Heart right ventricle (tissue), 16 donors: ENCODE measurements at regions not wholly inside any gene's neighbourhood (a gene's known extent, or its start where the extent isn't known, plus 50 kb on each side); places are given as distances from the start of the nearest gene placed in this dataset.

ENCODE experiments used
- ATAC-seq, 8 donors: fragments of 200-7000 bp; cut with Tn5 transposase; one replicate each; pipeline ENCODE4 v1.9.1; 2020; ENCODE audit warnings: mild to moderate bottlenecking in 8 of 8, moderate library complexity in 8 of 8, moderate number of reproducible peaks in 1 of 8
- DNase-seq, 2 donors: peaks; one replicate each; pipeline ENCODE4 v3.0.0-alpha.2; 2020
- H3K27ac ChIP-seq, 10 donors: fragments of 200-600 bp; sonication (generic) in 2 of 10; one replicate each; pipeline versions ENCODE4 v1.5.0 to v1.8.0; 2020 to 2022; ENCODE audit warnings: mild to moderate bottlenecking in 3 of 10
- H3K27me3 ChIP-seq, 7 donors: fragments of 200-600 bp; one replicate each; pipeline ENCODE4 v1.8.0; 2021 to 2022; ENCODE audit warnings: mild to moderate bottlenecking in 2 of 7
- H3K36me3 ChIP-seq, 9 donors: fragments of 200-600 bp; sonication (generic) in 1 of 9; one replicate each; pipeline versions ENCODE4 v1.5.0 to v1.8.0; 2020 to 2022; ENCODE audit warnings: mild to moderate bottlenecking in 2 of 9
- H3K4me1 ChIP-seq, 9 donors: fragments of 200-600 bp; sonication (generic) in 1 of 9; one replicate each; pipeline versions ENCODE4 v1.5.0 to v1.8.0; 2020 to 2022; ENCODE audit warnings: mild to moderate bottlenecking in 4 of 9
- H3K4me3 ChIP-seq, 10 donors: fragments of 200-600 bp; sonication (generic) in 2 of 10; one replicate each; pipeline versions ENCODE4 v1.5.0 to v1.8.0; 2020 to 2022; ENCODE audit warnings: mild to moderate bottlenecking in 7 of 10, moderate library complexity in 2 of 10
- H3K9me3 ChIP-seq, 11 donors: fragments of 200-600 bp in 10 of 11; sonication (generic) in 2 of 11; one replicate each; pipeline versions ENCODE4 v1.5.0 to v1.8.0; 2013 to 2022; ENCODE audit warnings: mild to moderate bottlenecking in 2 of 11, control low read depth in 1 of 11, moderate library complexity in 1 of 11
- WGBS, 2 donors: extraction: QIAGEN DNeasy Blood & Tissue Kit; methylation state at CpG; one replicate each; pipeline ENCODE4 v1.1.7; 2013; ENCODE audit warnings: inconsistent platforms in 1 of 2; 5-methylcytosine and 5-hydroxymethylcytosine counted together
- intact Hi-C, 10 donors: fragments of 100-400 bp; cut with DNase I; formaldehyde crosslinking; loops; one replicate each; pipeline versions ENCODE4 v1.11.1 to v1.14.2; 2022
- TF ChIP-seq, protein P1 (sequence below), 9 donors: fragments of 200-600 bp; sonication (generic) in 2 of 9; IDR thresholded peaks; one replicate each; pipeline versions ENCODE4 v1.5.0 to v1.8.0; 2021 to 2022; ENCODE audit warnings: antibody characterized with exemption in 9 of 9, mild to moderate bottlenecking in 5 of 9, moderate library complexity in 1 of 9
- donor health status: Arrhythmogenic right ventricular cardiomyopathy.
- donor health status: ischemic (EF 13 %, LVEDD 7.1; RV severe dilation, severe dysfunction).
- donor health status: healthy with polysubstance abuse.
- donor health status: DM: no; HTN: yes; CAD: no.
- donor health status: DM: no; HTN: no; CAD: no.
- donor health status: ischemic (EF 25% LVEDD 6.9; RV normal size, moderate dysfunction).
- donor health status: ischemic (EF 25% LVEDD 5.7; RV mildly dilated, moderate dysfunction).
- donor health status: healthy.
- donor health status: DM: yes; HTN: yes; CAD: no.
- donor health status: Ischemic cardiomyopathy.
- donor health status: ischemic (EF 35%, LVEDD 5.7; RV mildly dilated, moderate dysfunction).
- donor health status: nonischemic (EF 11% LVEDD 7.7; RV severe dilation, severe dysfunction).
- donor health status: DM: yes; HTN: yes; CAD: no.
- donor health status: PGD.
- donor health status: ischemic (EF 29% LVEDD 5.4; RV normal size, mild dysfunction).
- donor health status: nonischemic (EF 23%, LVEDD 6.1; RV moderate dilation, normal function).

DNA sequence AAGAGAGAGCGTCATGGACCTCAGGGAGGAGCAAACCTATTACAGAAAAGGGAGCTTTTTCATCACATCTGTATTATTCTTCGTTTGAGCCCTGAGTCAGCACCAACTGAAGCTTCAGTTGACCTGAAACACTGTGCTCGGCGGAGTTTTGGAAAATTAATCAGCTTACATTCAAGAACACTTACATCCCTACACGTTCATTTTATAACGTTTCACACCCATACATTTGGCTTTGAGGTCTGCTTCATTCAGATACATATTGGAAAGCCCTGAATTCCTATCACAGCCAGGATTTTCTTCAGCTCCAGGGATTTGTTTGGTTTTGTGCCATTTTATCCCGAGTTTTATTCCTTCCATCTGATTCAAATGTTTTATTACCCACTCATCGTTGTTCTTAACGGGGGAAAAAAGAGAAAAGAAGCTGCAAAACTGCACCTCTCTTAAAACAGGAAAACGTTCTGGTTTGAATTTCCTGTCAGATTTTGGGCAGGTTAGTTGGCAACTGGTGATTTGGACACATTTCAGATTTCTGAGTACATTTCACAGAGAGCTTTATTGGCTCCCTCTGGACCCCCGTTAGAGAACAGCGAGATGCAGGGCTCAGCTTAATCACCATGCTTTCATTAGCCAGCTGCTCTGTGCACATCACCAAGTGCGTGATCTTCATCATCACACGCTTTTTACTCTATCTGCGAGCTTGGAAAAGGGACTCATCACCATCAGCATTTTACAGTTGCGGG is 88.8 kb downstream of the CDC42EP3 start:
- ATAC-seq (no peak), DNase-seq (no peak)
- H3K4me1 ChIP-seq, result peaks cover 0 to 51% (median 33%) of the 10 kb centered on the region in 9 donors
- TF ChIP-seq, protein P1, sequence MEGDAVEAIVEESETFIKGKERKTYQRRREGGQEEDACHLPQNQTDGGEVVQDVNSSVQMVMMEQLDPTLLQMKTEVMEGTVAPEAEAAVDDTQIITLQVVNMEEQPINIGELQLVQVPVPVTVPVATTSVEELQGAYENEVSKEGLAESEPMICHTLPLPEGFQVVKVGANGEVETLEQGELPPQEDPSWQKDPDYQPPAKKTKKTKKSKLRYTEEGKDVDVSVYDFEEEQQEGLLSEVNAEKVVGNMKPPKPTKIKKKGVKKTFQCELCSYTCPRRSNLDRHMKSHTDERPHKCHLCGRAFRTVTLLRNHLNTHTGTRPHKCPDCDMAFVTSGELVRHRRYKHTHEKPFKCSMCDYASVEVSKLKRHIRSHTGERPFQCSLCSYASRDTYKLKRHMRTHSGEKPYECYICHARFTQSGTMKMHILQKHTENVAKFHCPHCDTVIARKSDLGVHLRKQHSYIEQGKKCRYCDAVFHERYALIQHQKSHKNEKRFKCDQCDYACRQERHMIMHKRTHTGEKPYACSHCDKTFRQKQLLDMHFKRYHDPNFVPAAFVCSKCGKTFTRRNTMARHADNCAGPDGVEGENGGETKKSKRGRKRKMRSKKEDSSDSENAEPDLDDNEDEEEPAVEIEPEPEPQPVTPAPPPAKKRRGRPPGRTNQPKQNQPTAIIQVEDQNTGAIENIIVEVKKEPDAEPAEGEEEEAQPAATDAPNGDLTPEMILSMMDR (IDR thresholded peaks at IDR 0.05), result no peak
- peak overlapping the region in 1 of 10 donors; percentile 57 for H3K27ac ChIP-seq
- WGBS, 2 donors, result 58 to 63% methylated on average over 16 of the region's 16 CpGs
- no peaks in the 10 kb centered on the region for H3K27me3 ChIP-seq
- H3K36me3 ChIP-seq, result no peaks in the 10 kb centered on the region
- H3K4me3 ChIP-seq, result no peak overlapping the region
- intact Hi-C loops, result no loop called here
- H3K9me3 ChIP-seq, result peaks cover 0 to 15% (median 0%) of the 10 kb centered on the region in 11 donors

DNA sequence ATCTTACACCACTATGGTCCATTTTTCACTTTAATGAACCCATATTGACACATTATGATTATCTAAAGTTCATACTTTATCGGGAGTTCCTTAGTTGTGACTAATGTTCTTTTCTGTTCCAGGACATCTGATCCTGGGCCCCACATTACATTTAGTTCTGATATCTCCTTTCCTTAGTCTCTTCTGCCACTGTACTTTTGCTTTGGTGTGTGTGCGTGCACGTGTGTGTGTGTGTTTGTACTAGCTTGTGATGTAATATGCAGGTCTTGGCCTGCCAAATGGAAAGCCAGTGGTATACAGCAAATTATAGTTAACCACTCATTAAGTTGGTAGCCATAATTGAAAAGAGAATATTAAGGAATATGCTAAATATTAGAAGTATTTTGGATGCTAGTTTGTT is 88.0 kb downstream of the CDC42EP3 start:
- Histone ChIP-seq H3K9me3 (peaks cover 0 to 15% (median 0%) of the 10 kb centered on the region in 11 donors), H3K4me1 (peaks cover 0 to 58% (median 33%) of the 10 kb centered on the region in 9 donors), H3K27me3 (no peaks in the 10 kb centered on the region), H3K4me3 (no peak overlapping the region), H3K36me3 (no peaks in the 10 kb centered on the region), H3K27ac (peak overlapping the region in 2 of 10 donors; percentile 10 to 24)
- TF ChIP-seq, protein P1 (IDR thresholded peaks at IDR 0.05), result no peak
- intact Hi-C loops, result no loop called here
- ATAC-seq, result no peak
- whole genome bisulfite sequencing, 2 donors, result 77 to 92% methylated on average over 3 of the region's 3 CpGs
- DNase-seq, result no peak

DNA sequence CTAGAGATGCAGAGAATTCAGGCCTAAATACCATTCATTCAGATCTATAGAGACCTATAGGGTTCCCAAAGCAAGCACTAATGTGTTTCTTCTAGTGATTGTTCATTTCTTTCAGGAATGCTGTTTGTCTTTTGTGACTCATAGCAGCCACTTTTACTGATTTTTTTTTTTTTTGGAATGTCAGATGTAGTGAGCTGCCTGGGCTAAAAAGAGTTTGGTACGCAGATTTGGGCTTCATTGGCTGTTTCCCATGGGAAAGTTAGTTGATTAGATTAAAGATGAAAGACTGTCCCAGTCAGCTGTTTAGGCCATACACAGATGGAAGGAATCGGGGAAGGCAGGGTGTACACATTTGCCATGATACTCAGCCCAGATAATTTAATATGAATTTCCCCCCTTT is 87.6 kb downstream of the CDC42EP3 start:
- Histone ChIP-seq H3K36me3 (no peaks in the 10 kb centered on the region), H3K4me1 (peaks cover 0 to 58% (median 33%) of the 10 kb centered on the region in 9 donors), H3K27me3 (no peaks in the 10 kb centered on the region), H3K9me3 (peaks cover 0 to 13% (median 0%) of the 10 kb centered on the region in 11 donors), H3K4me3 (no peak overlapping the region), H3K27ac (peak overlapping the region in 2 of 10 donors; percentile 10 to 24)
- no peak for ATAC-seq
- DNase-seq, result no peak
- WGBS, 2 donors, result 80 to 84% methylated on average over 2 of the region's 2 CpGs
- intact Hi-C loops, result no loop called here
- TF ChIP-seq, protein P1 (IDR thresholded peaks at IDR 0.05), result no peak

DNA sequence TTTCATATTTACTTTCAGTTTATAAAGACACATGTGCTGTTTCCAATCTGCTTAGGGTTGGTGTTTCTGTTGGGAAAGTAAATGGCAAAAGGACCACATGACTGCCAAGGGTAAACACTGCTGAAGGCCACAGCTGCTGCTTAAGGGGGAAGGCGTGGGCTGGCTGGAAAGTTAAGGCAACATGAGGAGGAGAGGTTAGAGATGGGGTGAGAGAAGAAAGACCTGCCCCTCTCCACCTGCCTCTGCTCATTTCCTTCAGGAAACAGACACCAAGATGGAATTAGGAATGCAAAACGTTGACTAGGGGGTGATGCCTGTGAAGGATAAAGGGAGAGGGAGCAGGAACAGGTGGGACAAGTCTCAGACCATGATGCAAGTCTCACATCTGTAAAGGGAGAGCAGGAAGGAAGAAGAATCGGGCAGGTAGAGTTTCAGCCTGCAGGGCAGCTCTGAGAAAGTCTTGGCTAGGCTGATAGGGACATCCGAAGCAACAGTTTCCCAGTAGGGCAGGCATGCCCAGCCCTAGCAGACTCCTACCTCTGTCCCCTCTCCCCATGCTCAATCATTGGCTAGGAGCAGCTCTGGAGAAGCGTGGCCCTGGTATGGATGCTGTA is 86.0 kb downstream of the CDC42EP3 start:
- Histone ChIP-seq H3K4me1 (peaks cover 0 to 64% (median 33%) of the 10 kb centered on the region in 9 donors), H3K4me3 (no peak overlapping the region), H3K9me3 (no peaks in the 10 kb centered on the region), H3K27me3 (no peaks in the 10 kb centered on the region), H3K36me3 (no peaks in the 10 kb centered on the region), H3K27ac (peak overlapping the region in 1 of 10 donors; percentile 66)
- no peak for DNase-seq
- 73 to 75% methylated on average over 5 of the region's 5 CpGs for WGBS, 2 donors
- TF ChIP-seq, protein P1 (IDR thresholded peaks at IDR 0.05), result no peak
- peak in 6 of 8 donors; percentile 8 to 52 (median 36) for ATAC-seq
- intact Hi-C loops, result loop anchor here in 1 of 10 donors (5.0 kb wide), 1 partner anchor 87 kb away; the partner anchor contains the start of gene CDC42EP3
